Heart right ventricle (tissue), 16 donors: ENCODE measurements at regions not wholly inside any gene's neighbourhood (a gene's known extent, or its start where the extent isn't known, plus 50 kb on each side); places are given as distances from the start of the nearest gene placed in this dataset.
"Not testable (repeated sequence)": the region's sequence is repeated elsewhere in the genome, so short reads cannot be mapped to it uniquely, and the experiment has no call there.

ENCODE experiments used
- ATAC-seq, 8 donors: fragments of 200-7000 bp; cut with Tn5 transposase; one replicate each; pipeline ENCODE4 v1.9.1; 2020; ENCODE audit warnings: mild to moderate bottlenecking in 8 of 8, moderate library complexity in 8 of 8, moderate number of reproducible peaks in 1 of 8
- DNase-seq, 2 donors: peaks; one replicate each; pipeline ENCODE4 v3.0.0-alpha.2; 2020
- H3K27ac ChIP-seq, 10 donors: fragments of 200-600 bp; sonication (generic) in 2 of 10; one replicate each; pipeline versions ENCODE4 v1.5.0 to v1.8.0; 2020 to 2022; ENCODE audit warnings: mild to moderate bottlenecking in 3 of 10
- H3K27me3 ChIP-seq, 7 donors: fragments of 200-600 bp; one replicate each; pipeline ENCODE4 v1.8.0; 2021 to 2022; ENCODE audit warnings: mild to moderate bottlenecking in 2 of 7
- H3K36me3 ChIP-seq, 9 donors: fragments of 200-600 bp; sonication (generic) in 1 of 9; one replicate each; pipeline versions ENCODE4 v1.5.0 to v1.8.0; 2020 to 2022; ENCODE audit warnings: mild to moderate bottlenecking in 2 of 9
- H3K4me1 ChIP-seq, 9 donors: fragments of 200-600 bp; sonication (generic) in 1 of 9; one replicate each; pipeline versions ENCODE4 v1.5.0 to v1.8.0; 2020 to 2022; ENCODE audit warnings: mild to moderate bottlenecking in 4 of 9
- H3K4me3 ChIP-seq, 10 donors: fragments of 200-600 bp; sonication (generic) in 2 of 10; one replicate each; pipeline versions ENCODE4 v1.5.0 to v1.8.0; 2020 to 2022; ENCODE audit warnings: mild to moderate bottlenecking in 7 of 10, moderate library complexity in 2 of 10
- H3K9me3 ChIP-seq, 11 donors: fragments of 200-600 bp in 10 of 11; sonication (generic) in 2 of 11; one replicate each; pipeline versions ENCODE4 v1.5.0 to v1.8.0; 2013 to 2022; ENCODE audit warnings: mild to moderate bottlenecking in 2 of 11, control low read depth in 1 of 11, moderate library complexity in 1 of 11
- CTCF ChIP-seq, 9 donors: fragments of 200-600 bp; sonication (generic) in 2 of 9; IDR thresholded peaks; one replicate each; pipeline versions ENCODE4 v1.5.0 to v1.8.0; 2021 to 2022; ENCODE audit warnings: antibody characterized with exemption in 9 of 9, mild to moderate bottlenecking in 5 of 9, moderate library complexity in 1 of 9
- WGBS, 2 donors: extraction: QIAGEN DNeasy Blood & Tissue Kit; methylation state at CpG; one replicate each; pipeline ENCODE4 v1.1.7; 2013; ENCODE audit warnings: inconsistent platforms in 1 of 2; 5-methylcytosine and 5-hydroxymethylcytosine counted together
- intact Hi-C, 10 donors: fragments of 100-400 bp; cut with DNase I; formaldehyde crosslinking; loops; one replicate each; pipeline versions ENCODE4 v1.11.1 to v1.14.2; 2022
- donor health status: Arrhythmogenic right ventricular cardiomyopathy.
- donor health status: ischemic (EF 13 %, LVEDD 7.1; RV severe dilation, severe dysfunction).
- donor health status: healthy with polysubstance abuse.
- donor health status: DM: no; HTN: yes; CAD: no.
- donor health status: DM: no; HTN: no; CAD: no.
- donor health status: ischemic (EF 25% LVEDD 6.9; RV normal size, moderate dysfunction).
- donor health status: ischemic (EF 25% LVEDD 5.7; RV mildly dilated, moderate dysfunction).
- donor health status: healthy.
- donor health status: DM: yes; HTN: yes; CAD: no.
- donor health status: Ischemic cardiomyopathy.
- donor health status: ischemic (EF 35%, LVEDD 5.7; RV mildly dilated, moderate dysfunction).
- donor health status: nonischemic (EF 11% LVEDD 7.7; RV severe dilation, severe dysfunction).
- donor health status: DM: yes; HTN: yes; CAD: no.
- donor health status: PGD.
- donor health status: ischemic (EF 29% LVEDD 5.4; RV normal size, mild dysfunction).
- donor health status: nonischemic (EF 23%, LVEDD 6.1; RV moderate dilation, normal function).

- TF ChIP-seq CTCF (IDR thresholded peaks at IDR 0.05): no peak
- DNase-seq (no peak), ATAC-seq (no peak)
- intact Hi-C loops: no loop called here
- Histone ChIP-seq H3K36me3 (no peaks in the 10 kb centered on the region), H3K27ac (no peak overlapping the region), H3K4me3 (no peak overlapping the region), H3K27me3 (no peaks in the 10 kb centered on the region), H3K4me1 (no peaks in the 10 kb centered on the region), H3K9me3 (peaks cover 0 to 26% (median 16%) of the 10 kb centered on the region in 11 donors)
- WGBS, 2 donors: 56 to 67% methylated on average over 1 of the region's 1 CpG
Measured at GRCh38 chr6:145155411-145155810, 579.9 kb downstream of the EPM2A start.

GRCh38 chr6:145155873-145156782, 579.2 kb downstream of the EPM2A start:
- H3K36me3 ChIP-seq: no peaks in the 10 kb centered on the region
- H3K27me3 ChIP-seq: no peaks in the 10 kb centered on the region
- ATAC-seq: no peak
- no peak overlapping the region for H3K4me3 ChIP-seq
- TF ChIP-seq CTCF (IDR thresholded peaks at IDR 0.05): no peak
- no peak overlapping the region for H3K27ac ChIP-seq
- no peak for DNase-seq
- H3K9me3 ChIP-seq: peaks cover 0 to 26% (median 16%) of the 10 kb centered on the region in 11 donors
- no peaks in the 10 kb centered on the region for H3K4me1 ChIP-seq
- WGBS, 2 donors: 74 to 77% methylated on average over 2 of the region's 2 CpGs
- intact Hi-C loops: no loop called here

- H3K4me3 ChIP-seq, H3K36me3 ChIP-seq, H3K27ac ChIP-seq, H3K4me1 ChIP-seq, H3K27me3 ChIP-seq, ATAC-seq, DNase-seq, intact Hi-C loops: not testable (repeated sequence)
- H3K9me3 ChIP-seq: peaks cover 0 to 26% (median 16%) of the 10 kb centered on the region in 11 donors
- 75 to 79% methylated on average over 1 of the region's 1 CpG for WGBS, 2 donors
Measured at GRCh38 chr6:145158636-145159035, 576.7 kb downstream of the EPM2A start.

- DNase-seq (no peak), ATAC-seq (no peak)
- H3K4me3 ChIP-seq: no peak overlapping the region
- H3K27me3 ChIP-seq: no peaks in the 10 kb centered on the region
- TF ChIP-seq CTCF (IDR thresholded peaks at IDR 0.05): no peak
- H3K36me3 ChIP-seq: no peaks in the 10 kb centered on the region
- H3K4me1 ChIP-seq: no peaks in the 10 kb centered on the region
- H3K27ac ChIP-seq: no peak overlapping the region
- peaks cover 0 to 26% (median 16%) of the 10 kb centered on the region in 11 donors for H3K9me3 ChIP-seq
- intact Hi-C loops: no loop called here
Measured at GRCh38 chr6:145159921-145160320, 575.4 kb downstream of the EPM2A start.

- Histone ChIP-seq H3K27ac (no peak overlapping the region), H3K4me3 (no peak overlapping the region), H3K4me1 (no peaks in the 10 kb centered on the region), H3K9me3 (peaks cover 0 to 26% (median 16%) of the 10 kb centered on the region in 11 donors), H3K27me3 (no peaks in the 10 kb centered on the region), H3K36me3 (no peaks in the 10 kb centered on the region)
- DNase-seq (no peak), ATAC-seq (no peak)
- TF ChIP-seq CTCF (IDR thresholded peaks at IDR 0.05): no peak
- intact Hi-C loops: no loop called here
- 83 to 92% methylated on average over 1 of the region's 1 CpG for WGBS, 2 donors
Measured at GRCh38 chr6:145161501-145161900, 573.8 kb downstream of the EPM2A start.
